ENCODE measurements at regions not wholly inside any gene's neighbourhood (a gene's known extent, or its start where the extent isn't known, plus 50 kb on each side); places are given as distances from the start of the nearest gene placed in this dataset.
A peak's percentile ranks its signal among the peaks of the same experiment; 100 is the strongest.
"Not testable (repeated sequence)": the region's sequence is repeated elsewhere in the genome, so short reads cannot be mapped to it uniquely, and the experiment has no call there.

GRCh38 chr2:113370030-113370429 is 67.5 kb upstream of the ZNG1B start:
- Mint-ChIP-seq H3K9me3 (no peaks in the 10 kb centered on the region), H3K4me1 (ENCODE audit: low read depth) (peaks cover 19% of the 10 kb centered on the region), H3K27me3 (ENCODE audit: insufficient read depth) (peaks cover 9% of the 10 kb centered on the region), H3K4me3 (no peak overlapping the region), H3K27ac (no peak overlapping the region), H3K36me3 (ENCODE audit: low read depth) (no peaks in the 10 kb centered on the region)
- no peak for TF ChIP-seq CTCF (IDR thresholded peaks at IDR 0.05)
- DNase-seq, result no peak

- not testable (repeated sequence) for H3K27ac Mint-ChIP-seq; H3K36me3 Mint-ChIP-seq (ENCODE audit: low read depth)
Observed at GRCh38 chr2:113368581-113368980, 68.9 kb upstream of the ZNG1B start.

GRCh38 chr2:113366821-113367220 is 70.7 kb upstream of the ZNG1B start:
- peak overlapping the region; percentile 14; the same call in 1 of the 2 replicates for H3K27ac Mint-ChIP-seq
- H3K27me3 Mint-ChIP-seq (ENCODE audit: insufficient read depth); DNase-seq; H3K4me3 Mint-ChIP-seq; H3K36me3 Mint-ChIP-seq (ENCODE audit: low read depth); H3K9me3 Mint-ChIP-seq: not testable (repeated sequence)
- H3K4me1 Mint-ChIP-seq (ENCODE audit: low read depth), result peaks cover 19% of the 10 kb centered on the region

More at GRCh38 chr2:113368581-113368980, 68.9 kb upstream of the ZNG1B start:
- peaks cover 19% of the 10 kb centered on the region for H3K4me1 Mint-ChIP-seq (ENCODE audit: low read depth)
- not testable (repeated sequence) for H3K9me3 Mint-ChIP-seq; DNase-seq; H3K27me3 Mint-ChIP-seq (ENCODE audit: insufficient read depth); H3K4me3 Mint-ChIP-seq

GRCh38 chr2:113365791-113366190 is 71.7 kb upstream of the ZNG1B start:
- not testable (repeated sequence) for H3K27me3 Mint-ChIP-seq (ENCODE audit: insufficient read depth); H3K36me3 Mint-ChIP-seq (ENCODE audit: low read depth); H3K4me3 Mint-ChIP-seq; H3K27ac Mint-ChIP-seq; H3K9me3 Mint-ChIP-seq; DNase-seq
- peaks cover 17% of the 10 kb centered on the region for H3K4me1 Mint-ChIP-seq (ENCODE audit: low read depth)

GRCh38 chr2:113365290-113365689 is 72.2 kb upstream of the ZNG1B start:
- not testable (repeated sequence) for DNase-seq; H3K9me3 Mint-ChIP-seq; H3K4me3 Mint-ChIP-seq; H3K36me3 Mint-ChIP-seq (ENCODE audit: low read depth); H3K27ac Mint-ChIP-seq; H3K27me3 Mint-ChIP-seq (ENCODE audit: insufficient read depth)
- H3K4me1 Mint-ChIP-seq (ENCODE audit: low read depth), result peaks cover 12% of the 10 kb centered on the region

- Mint-ChIP-seq H3K36me3 (ENCODE audit: low read depth) (no peaks in the 10 kb centered on the region), H3K9me3 (no peaks in the 10 kb centered on the region), H3K27ac (no peak overlapping the region), H3K4me3 (no peak overlapping the region), H3K4me1 (ENCODE audit: low read depth) (peaks cover 11% of the 10 kb centered on the region), H3K27me3 (ENCODE audit: insufficient read depth) (peaks cover 2% of the 10 kb centered on the region; the same call in 1 of the 2 replicates)
- no peak for DNase-seq
- TF ChIP-seq CTCF (IDR thresholded peaks at IDR 0.05), result no peak
Observed at GRCh38 chr2:113361051-113361450, 76.4 kb upstream of the ZNG1B start.

- DNase-seq, result no peak
- H3K9me3 Mint-ChIP-seq, result no peaks in the 10 kb centered on the region
- H3K27ac Mint-ChIP-seq, result no peak overlapping the region
- H3K36me3 Mint-ChIP-seq (ENCODE audit: low read depth), result peaks cover 11% of the 10 kb centered on the region; the same call in 1 of the 2 replicates
- H3K4me3 Mint-ChIP-seq, result no peak overlapping the region
- TF ChIP-seq CTCF (IDR thresholded peaks at IDR 0.05), result no peak
- H3K4me1 Mint-ChIP-seq (ENCODE audit: low read depth), result peaks cover 11% of the 10 kb centered on the region
- peaks cover 3% of the 10 kb centered on the region for H3K27me3 Mint-ChIP-seq (ENCODE audit: insufficient read depth)
Observed at GRCh38 chr2:113357071-113357470, 78.3 kb upstream of the PAX8 start.

GRCh38 chr2:113356284-113356683 is 77.6 kb upstream of the PAX8 start:
- not testable (repeated sequence) for DNase-seq; H3K9me3 Mint-ChIP-seq; H3K27ac Mint-ChIP-seq; H3K27me3 Mint-ChIP-seq (ENCODE audit: insufficient read depth); H3K4me3 Mint-ChIP-seq
- Mint-ChIP-seq H3K4me1 (ENCODE audit: low read depth) (peaks cover 11% of the 10 kb centered on the region), H3K36me3 (ENCODE audit: low read depth) (peaks cover 11% of the 10 kb centered on the region; the same call in 1 of the 2 replicates)

- not testable (repeated sequence) for DNase-seq; H3K27me3 Mint-ChIP-seq (ENCODE audit: insufficient read depth); H3K27ac Mint-ChIP-seq; H3K9me3 Mint-ChIP-seq; H3K4me3 Mint-ChIP-seq
- peaks cover 11% of the 10 kb centered on the region; the same call in 1 of the 2 replicates for H3K36me3 Mint-ChIP-seq (ENCODE audit: low read depth)
- peaks cover 11% of the 10 kb centered on the region for H3K4me1 Mint-ChIP-seq (ENCODE audit: low read depth)
Observed at GRCh38 chr2:113355339-113356015, 76.8 kb upstream of the PAX8 start.

All from HFFc6 (cell line).